Esophagus mucosa (tissue), 1 donor: ENCODE measurements at regions not wholly inside any gene's neighbourhood (a gene's known extent, or its start where the extent isn't known, plus 50 kb on each side); places are given as distances from the start of the nearest gene placed in this dataset.

Source experiments
- ATAC-seq: fragments of 200-7000 bp; cut with Tn5 transposase; one replicate; pipeline ENCODE4 v1.9.1; 2020
- donor health status: DM: yes; HTN: yes; CAD: no.

GRCh38 chr13:36552334-36552733 lies 120.0 kb downstream of the CCNA1 start:
- ATAC-seq: no peak

GRCh38 chr13:36553491-36553890 lies 120.3 kb upstream of the SERTM1 start:
- no peak for ATAC-seq

- ATAC-seq: no peak
These were observed 118.5 kb upstream of the SERTM1 start for GRCh38 chr13:36555151-36555986.

GRCh38 chr13:36559375-36559774 lies 114.4 kb upstream of the SERTM1 start:
- no peak for ATAC-seq

- ATAC-seq: no peak
These were observed 106.3 kb upstream of the SERTM1 start for GRCh38 chr13:36567485-36567884.

- ATAC-seq: no peak
These were observed 103.3 kb upstream of the SERTM1 start for GRCh38 chr13:36570489-36570888.

- no peak for ATAC-seq
These were observed 102.4 kb upstream of the SERTM1 start for GRCh38 chr13:36571444-36571843.

- no peak for ATAC-seq
These were observed 90.8 kb upstream of the SERTM1 start for GRCh38 chr13:36582977-36583376.

- ATAC-seq: no peak
These were observed 74.2 kb upstream of the SERTM1 start for GRCh38 chr13:36599641-36600040.

- no peak for ATAC-seq
These were observed 72.6 kb upstream of the SERTM1 start for GRCh38 chr13:36601186-36601585.

- no peak for ATAC-seq
These were observed 67.8 kb upstream of the SERTM1 start for GRCh38 chr13:36606060-36606459.

- ATAC-seq: no peak
These were observed 65.3 kb upstream of the SERTM1 start for GRCh38 chr13:36608474-36608873.

GRCh38 chr13:36612230-36612629 lies 61.6 kb upstream of the SERTM1 start:
- ATAC-seq: no peak

GRCh38 chr13:36616706-36617105 lies 57.1 kb upstream of the SERTM1 start:
- no peak for ATAC-seq

GRCh38 chr13:36619535-36619934 lies 54.3 kb upstream of the SERTM1 start:
- no peak for ATAC-seq
